Fibroblast of the aortic adventitia (primary cell): ENCODE measurements at regions not wholly inside any gene's neighbourhood (a gene's known extent, or its start where the extent isn't known, plus 50 kb on each side); places are given as distances from the start of the nearest gene placed in this dataset.
A peak's percentile ranks its signal among the peaks of the same experiment; 100 is the strongest.
"Not testable (repeated sequence)": the region's sequence is repeated elsewhere in the genome, so short reads cannot be mapped to it uniquely, and the experiment has no call there.

Experiments
- DNase-seq: peaks from one replicate; pipeline ENCODE4 v3.0.0-alpha.2; 2010; ENCODE audit warnings: low read depth
- H3K4me3 ChIP-seq: 2 replicates; pipeline ENCODE4 v1.5.1; 2011; ENCODE audit warnings: low read depth, mild to moderate bottlenecking, control low read depth, low read length, moderate library complexity
- TF ChIP-seq, protein P1 (sequence below): IDR thresholded peaks from 2 replicates; pipeline ENCODE4 v1.5.1; 2011; ENCODE audit warnings: mild to moderate bottlenecking, low read length, control low read depth, inconsistent platforms; ENCODE audit not compliant: insufficient read depth

DNA sequence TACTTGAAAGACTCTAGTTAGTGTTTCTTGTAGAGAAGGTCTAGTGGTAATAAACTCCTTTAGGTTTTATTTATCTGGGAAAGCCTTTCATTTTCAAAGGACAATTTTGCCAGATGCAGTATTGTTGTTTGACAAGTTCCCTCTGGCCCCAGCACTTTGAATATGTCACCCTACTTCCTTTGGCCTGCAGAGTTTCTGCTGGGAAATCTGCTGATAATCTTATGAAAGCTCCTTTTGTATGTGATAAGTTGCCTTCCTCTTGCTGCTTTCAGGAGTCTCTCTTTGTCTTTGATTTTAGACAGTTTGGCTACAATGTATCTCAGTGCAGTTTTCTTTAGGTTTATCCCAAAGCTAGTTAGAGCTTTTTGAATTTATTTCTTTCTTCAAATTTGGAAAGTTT is 106.2 kb upstream of the L3MBTL4 start:
- TF ChIP-seq, protein P1, sequence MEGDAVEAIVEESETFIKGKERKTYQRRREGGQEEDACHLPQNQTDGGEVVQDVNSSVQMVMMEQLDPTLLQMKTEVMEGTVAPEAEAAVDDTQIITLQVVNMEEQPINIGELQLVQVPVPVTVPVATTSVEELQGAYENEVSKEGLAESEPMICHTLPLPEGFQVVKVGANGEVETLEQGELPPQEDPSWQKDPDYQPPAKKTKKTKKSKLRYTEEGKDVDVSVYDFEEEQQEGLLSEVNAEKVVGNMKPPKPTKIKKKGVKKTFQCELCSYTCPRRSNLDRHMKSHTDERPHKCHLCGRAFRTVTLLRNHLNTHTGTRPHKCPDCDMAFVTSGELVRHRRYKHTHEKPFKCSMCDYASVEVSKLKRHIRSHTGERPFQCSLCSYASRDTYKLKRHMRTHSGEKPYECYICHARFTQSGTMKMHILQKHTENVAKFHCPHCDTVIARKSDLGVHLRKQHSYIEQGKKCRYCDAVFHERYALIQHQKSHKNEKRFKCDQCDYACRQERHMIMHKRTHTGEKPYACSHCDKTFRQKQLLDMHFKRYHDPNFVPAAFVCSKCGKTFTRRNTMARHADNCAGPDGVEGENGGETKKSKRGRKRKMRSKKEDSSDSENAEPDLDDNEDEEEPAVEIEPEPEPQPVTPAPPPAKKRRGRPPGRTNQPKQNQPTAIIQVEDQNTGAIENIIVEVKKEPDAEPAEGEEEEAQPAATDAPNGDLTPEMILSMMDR: no peak
- no peak for DNase-seq

DNA sequence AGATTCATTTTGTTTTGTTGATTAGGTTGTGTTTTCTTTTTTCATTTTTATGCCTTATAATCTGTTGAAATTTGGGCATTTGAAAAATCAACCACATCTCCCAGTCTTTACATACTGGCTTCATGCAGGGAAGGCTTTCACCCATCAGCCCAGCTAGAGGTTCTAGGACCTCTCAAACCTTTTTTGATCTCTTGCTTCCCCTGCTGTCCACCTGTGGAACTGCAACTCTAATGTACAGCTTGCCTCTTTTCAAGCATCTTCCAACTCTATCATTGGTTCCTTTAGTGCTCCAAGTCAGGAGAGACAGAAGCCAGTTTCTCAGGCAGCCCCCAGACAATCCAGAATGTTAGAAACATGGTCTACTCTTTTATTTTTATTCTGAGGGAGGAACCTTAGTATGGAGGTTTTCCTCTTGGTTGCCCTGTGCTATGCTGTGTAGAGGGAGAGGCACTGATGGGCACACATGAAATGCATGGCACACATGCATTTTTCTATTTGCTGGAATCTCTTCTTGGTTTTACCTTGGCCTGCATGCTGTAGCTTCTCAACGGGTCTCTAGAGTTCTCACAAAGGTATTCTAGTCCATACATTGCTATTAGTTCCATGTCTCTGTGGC is 107.2 kb upstream of the L3MBTL4 start:
- DNase-seq: peak; percentile 40
- TF ChIP-seq, protein P1: peak; percentile 78
- H3K4me3 ChIP-seq: no peak overlapping the region

More for the DNA sequence above, 106.2 kb upstream of the L3MBTL4 start:
- H3K4me3 ChIP-seq: no peak overlapping the region

DNA sequence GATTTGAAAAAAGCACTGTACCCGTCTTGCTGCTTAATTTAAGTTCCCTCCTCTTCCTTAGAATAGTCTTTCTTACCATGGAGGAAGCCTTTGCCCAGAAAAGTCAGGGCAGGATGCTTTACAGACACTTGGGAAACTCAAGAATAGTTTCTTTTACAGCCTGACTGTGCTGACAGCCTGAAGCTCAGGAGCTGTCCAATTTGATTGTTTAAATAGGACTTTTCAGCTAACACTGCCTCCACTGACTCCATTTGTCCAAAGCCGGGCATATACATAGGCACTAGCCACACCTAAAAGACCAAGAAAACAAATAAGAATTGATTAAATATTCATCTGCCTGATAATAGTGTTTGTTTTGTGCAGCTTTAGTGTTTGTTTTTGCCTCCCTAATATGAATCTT is 110.9 kb upstream of the L3MBTL4 start:
- no peak overlapping the region for H3K4me3 ChIP-seq
- no peak for DNase-seq
- TF ChIP-seq, protein P1: no peak

DNA sequence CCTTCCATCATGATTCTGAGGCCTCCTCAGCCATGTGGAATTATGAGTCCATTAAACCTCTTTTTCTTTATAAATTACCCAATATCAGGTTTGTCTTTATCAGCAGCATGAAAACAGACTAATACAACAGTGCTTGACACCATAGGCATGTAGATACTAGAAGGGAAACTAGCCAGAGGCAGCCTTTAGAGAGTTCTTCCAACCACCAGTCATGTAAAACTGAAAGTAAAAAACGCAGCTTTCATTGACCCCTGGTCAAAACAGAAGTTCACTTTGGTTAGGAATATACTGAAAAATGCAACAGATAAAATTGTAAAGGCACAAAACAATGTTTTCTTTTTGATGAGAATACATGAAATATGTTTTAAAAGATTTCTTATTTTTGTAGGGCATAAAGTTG is 122.8 kb upstream of the L3MBTL4 start:
- no peak overlapping the region for H3K4me3 ChIP-seq
- TF ChIP-seq, protein P1: no peak
- no peak for DNase-seq

DNA sequence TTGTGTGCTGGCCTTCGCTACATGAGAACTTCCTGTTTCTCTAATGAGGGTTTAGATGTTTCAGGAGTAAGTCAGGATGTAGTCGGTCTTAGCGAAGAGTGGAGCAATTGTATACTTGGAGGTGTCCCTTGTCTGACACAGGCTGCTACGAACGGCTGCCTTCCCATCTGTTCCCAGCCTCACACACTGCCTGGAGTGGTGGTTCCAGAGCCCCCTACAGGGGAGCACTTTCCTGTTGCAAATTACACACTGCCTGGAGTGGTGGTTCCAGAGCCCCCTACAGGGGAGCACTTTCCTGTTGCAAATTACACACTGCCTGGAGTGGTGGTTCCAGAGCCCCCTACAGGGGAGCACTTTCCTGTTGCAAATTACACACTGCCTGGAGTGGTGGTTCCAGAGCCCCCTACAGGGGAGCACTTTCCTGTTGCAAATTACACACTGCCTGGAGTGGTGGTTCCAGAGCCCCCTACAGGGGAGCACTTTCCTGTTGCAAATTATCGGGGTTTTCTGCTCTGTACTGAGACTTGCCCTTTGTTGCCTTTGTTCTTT is 126.5 kb upstream of the L3MBTL4 start:
- not testable (repeated sequence) for DNase-seq, H3K4me3 ChIP-seq

DNA sequence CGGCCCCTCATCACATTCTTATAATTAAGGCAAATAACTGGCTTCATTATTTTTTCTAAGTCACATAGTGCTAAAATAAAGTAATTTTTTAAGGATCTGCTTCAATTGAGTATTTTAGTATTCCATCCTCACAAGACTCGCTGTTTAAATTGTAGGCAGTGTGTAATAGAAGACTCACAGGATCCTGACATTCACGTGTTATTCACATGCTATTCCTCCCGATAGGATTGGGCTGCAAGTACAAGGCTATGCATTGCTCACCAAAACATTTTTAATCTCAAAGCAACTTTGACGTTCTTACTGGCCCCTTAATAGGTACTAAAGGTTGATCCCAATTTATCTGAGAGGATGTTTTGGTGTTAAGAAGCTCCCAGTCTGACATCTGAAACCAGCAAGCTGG is 127.6 kb upstream of the L3MBTL4 start:
- no peak overlapping the region for H3K4me3 ChIP-seq
- TF ChIP-seq, protein P1: no peak
- DNase-seq: no peak

DNA sequence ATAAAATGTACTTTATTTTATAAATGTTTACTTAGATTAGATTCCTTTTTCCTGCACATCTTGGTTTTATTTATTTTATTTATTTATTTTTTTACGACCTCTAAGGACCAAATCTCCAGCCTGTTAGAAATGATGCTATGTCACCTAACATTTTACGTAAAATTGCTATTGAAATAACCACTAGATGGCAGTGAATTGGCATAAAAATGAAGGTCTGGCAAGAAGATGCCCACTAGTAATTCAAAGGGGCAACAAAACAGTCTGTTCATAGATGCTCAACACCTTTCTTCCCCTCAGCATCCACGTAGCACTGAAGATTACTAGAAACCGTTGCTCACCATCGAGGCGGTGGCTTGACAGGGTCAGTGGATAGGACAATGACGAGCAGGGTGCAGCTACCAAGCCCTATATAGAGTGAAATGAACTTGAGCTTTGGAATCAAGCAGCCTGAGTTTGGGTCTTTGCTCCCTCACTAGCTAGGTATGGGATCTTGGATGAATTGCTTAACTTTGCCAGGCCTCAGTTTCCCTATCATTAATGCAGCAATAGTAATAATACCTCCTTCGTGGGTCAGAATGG is 128.7 kb upstream of the L3MBTL4 start:
- no peak overlapping the region for H3K4me3 ChIP-seq
- TF ChIP-seq, protein P1: peak; percentile 43
- DNase-seq: peak; percentile 59
